GM19372 (cell line): ENCODE measurements at regions not wholly inside any gene's neighbourhood (a gene's known extent, or its start where the extent isn't known, plus 50 kb on each side); places are given as distances from the start of the nearest gene placed in this dataset.
"Not testable (repeated sequence)": the region's sequence is repeated elsewhere in the genome, so short reads cannot be mapped to it uniquely, and the experiment has no call there.

ENCODE experiments used
- ATAC-seq: cut with Tn5 transposase; IDR thresholded peaks from one replicate; pipeline ENCODE4 v1.9.1; 2021; ENCODE audit warnings: mild to moderate bottlenecking, low read depth, moderate library complexity; ENCODE audit not compliant: unreplicated experiment

GRCh38 chr4:79666875-79667274 lies 258.8 kb upstream of the GK2 start:
- no peak for ATAC-seq

GRCh38 chr4:79666112-79666511 lies 258.1 kb upstream of the GK2 start:
- ATAC-seq: no peak

- no peak for ATAC-seq
Measured at GRCh38 chr4:79663865-79664264, 255.8 kb upstream of the GK2 start.

GRCh38 chr4:79663141-79663540 lies 255.1 kb upstream of the GK2 start:
- no peak for ATAC-seq

GRCh38 chr4:79662651-79663050 lies 254.6 kb upstream of the GK2 start:
- no peak for ATAC-seq

GRCh38 chr4:79661196-79661595 lies 253.2 kb upstream of the GK2 start:
- ATAC-seq: no peak

GRCh38 chr4:79659308-79659870 lies 251.4 kb upstream of the GK2 start:
- not testable (repeated sequence) for ATAC-seq

- ATAC-seq: no peak
Measured at GRCh38 chr4:79657379-79657778, 249.4 kb upstream of the GK2 start.

GRCh38 chr4:79653871-79654270 lies 245.8 kb upstream of the GK2 start:
- no peak for ATAC-seq

GRCh38 chr4:79652738-79653137 lies 244.7 kb upstream of the GK2 start:
- ATAC-seq: no peak

GRCh38 chr4:79652232-79652631 lies 244.2 kb upstream of the GK2 start:
- no peak for ATAC-seq

GRCh38 chr4:79651456-79651855 lies 243.4 kb upstream of the GK2 start:
- ATAC-seq: no peak

GRCh38 chr4:79650794-79651431 lies 242.9 kb upstream of the GK2 start:
- ATAC-seq: no peak

- ATAC-seq: no peak
Measured at GRCh38 chr4:79650217-79650616, 242.2 kb upstream of the GK2 start.

- ATAC-seq: no peak
Measured at GRCh38 chr4:79645942-79646341, 237.9 kb upstream of the GK2 start.

GRCh38 chr4:79638735-79639134 lies 230.7 kb upstream of the GK2 start:
- ATAC-seq: no peak

GRCh38 chr4:79636991-79637390 lies 229.0 kb upstream of the GK2 start:
- no peak for ATAC-seq

GRCh38 chr4:79634111-79634510 lies 226.1 kb upstream of the GK2 start:
- no peak for ATAC-seq

GRCh38 chr4:79632114-79632513 lies 224.1 kb upstream of the GK2 start:
- ATAC-seq: no peak

- no peak for ATAC-seq
Measured at GRCh38 chr4:79626611-79627010, 218.6 kb upstream of the GK2 start.

GRCh38 chr4:79626101-79626500 lies 218.1 kb upstream of the GK2 start:
- ATAC-seq: no peak

GRCh38 chr4:79625361-79625760 lies 217.3 kb upstream of the GK2 start:
- no peak for ATAC-seq
